ENCODE measurements at regions not wholly inside any gene's neighbourhood (a gene's known extent, or its start where the extent isn't known, plus 50 kb on each side); places are given as distances from the start of the nearest gene placed in this dataset.

DNA sequence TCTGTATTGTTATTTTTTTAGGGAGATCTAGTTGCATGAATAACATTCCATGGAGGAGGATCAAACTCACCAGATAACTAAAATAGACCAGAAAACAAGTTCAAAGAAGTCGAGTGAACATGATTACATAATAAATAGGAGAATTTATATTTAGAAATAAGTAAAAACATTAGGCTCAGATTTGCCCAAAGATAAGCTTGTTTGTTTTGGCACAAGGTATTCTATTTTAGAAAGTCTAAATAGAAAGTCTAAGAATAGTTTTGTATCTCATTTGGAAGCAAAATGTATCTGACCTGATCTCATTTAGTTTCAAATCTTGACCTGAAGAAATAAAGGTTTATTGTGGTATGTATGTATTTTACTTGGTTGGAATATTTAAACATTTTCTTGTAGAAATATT is 670.6 kb upstream of the GALNTL6 start:
- in situ Hi-C loops (cut with HindIII; ENCODE audit: low pct_unique_long_range_greater_than_20kb, low sequenced_read_pairs) = no loop called here
- DNase-seq (ENCODE audit: low read depth in 1 of 2, low spot score in 1 of 2) = no peak

GRCh38 chr4:171142045-171142444 is 671.2 kb upstream of the GALNTL6 start:
- in situ Hi-C loops (cut with HindIII; ENCODE audit: low pct_unique_long_range_greater_than_20kb, low sequenced_read_pairs) = no loop called here
- no peak for TF ChIP-seq JUND (IDR thresholded peaks at IDR 0.05; ENCODE audit: low read depth)
- DNase-seq (ENCODE audit: low read depth in 1 of 2, low spot score in 1 of 2) = no peak

More for the DNA sequence above, 670.6 kb upstream of the GALNTL6 start:
- TF ChIP-seq JUND (IDR thresholded peaks at IDR 0.05; ENCODE audit: low read depth) = no peak

GRCh38 chr4:171130256-171130801 is 682.9 kb upstream of the GALNTL6 start:
- in situ Hi-C loops (cut with HindIII; ENCODE audit: low pct_unique_long_range_greater_than_20kb, low sequenced_read_pairs) = no loop called here
- TF ChIP-seq JUND (IDR thresholded peaks at IDR 0.05; ENCODE audit: low read depth) = no peak
- DNase-seq (ENCODE audit: low read depth in 1 of 2, low spot score in 1 of 2) = peak in 1 of 2 experiments; percentile 3

DNA sequence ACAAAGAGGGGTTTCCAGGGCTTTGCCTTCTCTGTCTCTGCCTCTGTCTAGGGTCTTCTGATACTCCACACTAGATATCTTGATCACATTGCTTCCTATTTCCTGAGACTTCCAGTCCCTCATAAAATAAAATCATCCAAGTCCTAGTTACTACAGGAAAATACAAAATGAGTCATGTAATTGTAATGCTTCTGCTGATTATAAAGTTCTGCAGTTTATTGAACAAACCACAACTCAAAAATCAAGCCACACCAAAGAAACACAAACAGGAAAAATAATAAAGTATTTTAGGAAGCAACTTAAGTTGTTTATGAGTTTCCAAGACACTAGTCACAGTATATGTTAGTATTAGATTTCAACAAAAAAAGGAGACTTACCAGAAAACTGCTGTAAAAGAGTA is 695.1 kb upstream of the GALNTL6 start:
- DNase-seq (ENCODE audit: low read depth in 1 of 2, low spot score in 1 of 2) = no peak
- in situ Hi-C loops (cut with HindIII; ENCODE audit: low pct_unique_long_range_greater_than_20kb, low sequenced_read_pairs) = no loop called here
- no peak for TF ChIP-seq JUND (IDR thresholded peaks at IDR 0.05; ENCODE audit: low read depth)

- TF ChIP-seq JUND (IDR thresholded peaks at IDR 0.05; ENCODE audit: low read depth) = no peak
- in situ Hi-C loops (cut with HindIII; ENCODE audit: low pct_unique_long_range_greater_than_20kb, low sequenced_read_pairs) = no loop called here
- DNase-seq (ENCODE audit: low read depth in 1 of 2, low spot score in 1 of 2) = no peak
These were observed 695.7 kb upstream of the GALNTL6 start for GRCh38 chr4:171117457-171117856.

GRCh38 chr4:171101845-171102244 is 711.4 kb upstream of the GALNTL6 start:
- TF ChIP-seq JUND (IDR thresholded peaks at IDR 0.05; ENCODE audit: low read depth) = no peak
- in situ Hi-C loops (cut with HindIII; ENCODE audit: low pct_unique_long_range_greater_than_20kb, low sequenced_read_pairs) = no loop called here
- no peak for DNase-seq (ENCODE audit: low read depth in 1 of 2, low spot score in 1 of 2)

DNA sequence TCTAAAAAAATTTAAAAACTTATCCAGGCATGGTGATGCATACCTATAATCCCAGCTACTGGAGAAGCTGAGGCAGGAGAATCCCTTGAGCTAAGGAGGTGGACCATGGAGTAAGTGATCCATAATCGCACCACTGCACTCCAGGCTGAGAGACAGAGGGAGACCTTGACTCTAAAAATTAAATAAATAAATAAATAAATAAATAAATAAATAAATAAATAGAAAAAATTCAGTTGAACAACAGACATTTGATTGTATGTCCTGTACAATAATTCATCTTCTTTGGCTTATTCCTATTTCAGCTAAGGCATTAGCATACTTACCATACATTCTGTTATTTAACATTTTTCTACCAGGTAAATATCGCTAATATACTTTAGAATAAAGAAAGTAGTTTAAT is 726.1 kb upstream of the GALNTL6 start:
- no peak for DNase-seq (ENCODE audit: low read depth in 1 of 2, low spot score in 1 of 2)
- in situ Hi-C loops (cut with HindIII; ENCODE audit: low pct_unique_long_range_greater_than_20kb, low sequenced_read_pairs) = no loop called here
- no peak for TF ChIP-seq JUND (IDR thresholded peaks at IDR 0.05; ENCODE audit: low read depth)

GRCh38 chr4:171067422-171067821 is 745.8 kb upstream of the GALNTL6 start:
- no peak for TF ChIP-seq JUND (IDR thresholded peaks at IDR 0.05; ENCODE audit: low read depth)
- in situ Hi-C loops (cut with HindIII; ENCODE audit: low pct_unique_long_range_greater_than_20kb, low sequenced_read_pairs) = no loop called here
- DNase-seq (ENCODE audit: low read depth in 1 of 2, low spot score in 1 of 2) = no peak

DNA sequence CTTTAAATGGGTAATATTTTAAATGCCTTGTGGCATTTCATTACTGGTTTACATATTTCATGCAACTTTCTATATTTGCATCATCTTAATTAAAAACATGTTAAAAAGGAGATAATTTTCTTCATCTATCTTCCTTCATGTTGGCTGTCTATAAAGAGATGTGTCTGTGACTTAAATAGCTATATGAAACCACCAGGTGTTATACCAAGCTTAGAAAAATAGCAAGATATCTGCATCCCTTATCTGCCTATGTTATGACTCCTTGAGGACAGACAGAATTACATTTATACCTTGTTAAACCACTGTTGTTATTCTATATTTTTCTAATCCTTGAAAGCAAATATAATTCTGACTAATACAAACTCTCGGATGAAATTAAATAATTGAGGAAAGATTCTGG is 763.8 kb upstream of the GALNTL6 start:
- DNase-seq (ENCODE audit: low read depth in 1 of 2, low spot score in 1 of 2) = no peak
- no peak for TF ChIP-seq JUND (IDR thresholded peaks at IDR 0.05; ENCODE audit: low read depth)
- in situ Hi-C loops (cut with HindIII; ENCODE audit: low pct_unique_long_range_greater_than_20kb, low sequenced_read_pairs) = no loop called here

GRCh38 chr4:171042989-171043524 is 770.1 kb upstream of the GALNTL6 start:
- in situ Hi-C loops (cut with HindIII; ENCODE audit: low pct_unique_long_range_greater_than_20kb, low sequenced_read_pairs) = no loop called here
- DNase-seq (ENCODE audit: low read depth in 1 of 2, low spot score in 1 of 2) = no peak
- TF ChIP-seq JUND (IDR thresholded peaks at IDR 0.05; ENCODE audit: low read depth) = no peak

DNA sequence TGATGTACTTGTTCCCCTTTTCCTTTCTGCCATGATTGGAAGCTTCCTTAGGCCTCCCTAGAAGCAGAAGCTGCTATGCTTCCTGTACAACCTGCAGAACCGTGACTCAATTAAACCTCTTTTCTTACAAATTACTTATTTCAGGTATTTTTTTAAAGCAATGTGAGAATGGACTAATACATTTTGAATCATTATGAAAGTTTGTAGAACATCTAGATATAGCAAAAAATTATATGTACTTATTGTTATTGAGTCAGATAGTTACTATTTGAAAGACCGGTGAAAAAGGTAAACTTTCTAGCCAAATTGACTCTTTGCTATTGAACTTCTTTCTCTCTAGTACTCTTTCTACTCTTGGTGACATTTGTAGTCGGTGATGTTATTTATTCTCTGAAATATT is 777.3 kb upstream of the GALNTL6 start:
- TF ChIP-seq JUND (IDR thresholded peaks at IDR 0.05; ENCODE audit: low read depth) = no peak
- no peak for DNase-seq (ENCODE audit: low read depth in 1 of 2, low spot score in 1 of 2)

GRCh38 chr4:171031338-171031737 is 781.9 kb upstream of the GALNTL6 start:
- in situ Hi-C loops (cut with HindIII; ENCODE audit: low pct_unique_long_range_greater_than_20kb, low sequenced_read_pairs) = no loop called here
- no peak for DNase-seq (ENCODE audit: low read depth in 1 of 2, low spot score in 1 of 2)
- no peak for TF ChIP-seq JUND (IDR thresholded peaks at IDR 0.05; ENCODE audit: low read depth)

More for the DNA sequence above, 777.3 kb upstream of the GALNTL6 start:
- in situ Hi-C loops (cut with HindIII; ENCODE audit: low pct_unique_long_range_greater_than_20kb, low sequenced_read_pairs) = no loop called here

DNA sequence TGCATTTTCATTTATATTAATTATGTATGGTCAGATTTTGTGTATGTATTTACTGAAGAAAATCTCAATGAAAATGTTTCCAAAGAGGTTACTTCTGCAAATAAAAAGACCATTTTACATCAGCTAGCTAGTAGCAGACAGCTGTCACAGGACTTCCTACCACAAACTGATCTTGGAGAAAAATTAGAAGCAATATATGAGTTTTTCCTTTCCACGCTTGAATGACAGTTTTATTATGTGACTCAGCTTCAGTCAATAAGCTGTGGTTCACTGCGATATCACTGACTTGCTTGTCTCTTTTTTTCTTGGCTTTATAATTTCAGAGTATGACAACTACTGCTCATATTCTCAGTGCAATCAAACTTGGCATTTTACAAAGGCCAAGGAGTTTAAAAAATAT is 787.4 kb upstream of the GALNTL6 start:
- in situ Hi-C loops (cut with HindIII; ENCODE audit: low pct_unique_long_range_greater_than_20kb, low sequenced_read_pairs) = no loop called here
- DNase-seq (ENCODE audit: low read depth in 1 of 2, low spot score in 1 of 2) = no peak
- TF ChIP-seq JUND (IDR thresholded peaks at IDR 0.05; ENCODE audit: low read depth) = no peak

- no peak for TF ChIP-seq JUND (IDR thresholded peaks at IDR 0.05; ENCODE audit: low read depth)
- DNase-seq (ENCODE audit: low read depth in 1 of 2, low spot score in 1 of 2) = no peak
- in situ Hi-C loops (cut with HindIII; ENCODE audit: low pct_unique_long_range_greater_than_20kb, low sequenced_read_pairs) = no loop called here
These were observed 787.9 kb upstream of the GALNTL6 start for GRCh38 chr4:171025343-171025742.
